ENCODE measurements at regions not wholly inside any gene's neighbourhood (a gene's known extent, or its start where the extent isn't known, plus 50 kb on each side); places are given as distances from the start of the nearest gene placed in this dataset.

- Histone ChIP-seq H3K36me3 (no peaks in the 10 kb centered on the region), H3K27ac (replicated peaks in 1 of 4) (no peak overlapping the region), H3K9me3 (no peaks in the 10 kb centered on the region), H3K27me3 (no peaks in the 10 kb centered on the region), H3K4me3 (no peak overlapping the region), H3K4me1 (peaks cover 0 to 4% (median 0%) of the 10 kb centered on the region in 4 donors)
- DNase-seq (ENCODE audit: extremely low spot score) = no peak
- TF ChIP-seq POLR2AphosphoS5 (IDR thresholded peaks at IDR 0.05) (no peak), EP300 (IDR thresholded peaks at IDR 0.05) (no peak), POLR2A (IDR thresholded peaks at IDR 0.05; ENCODE audit: low read depth) (no peak), CTCF (IDR thresholded peaks at IDR 0.05) (no peak)
- intact Hi-C loops (cut with DNase I) = no loop called here
- WGBS = 44% methylated on average over 5 of the region's 5 CpGs
Measured at GRCh38 chr4:180542445-180543100, 1700.6 kb upstream of the TENM3 start.

DNA sequence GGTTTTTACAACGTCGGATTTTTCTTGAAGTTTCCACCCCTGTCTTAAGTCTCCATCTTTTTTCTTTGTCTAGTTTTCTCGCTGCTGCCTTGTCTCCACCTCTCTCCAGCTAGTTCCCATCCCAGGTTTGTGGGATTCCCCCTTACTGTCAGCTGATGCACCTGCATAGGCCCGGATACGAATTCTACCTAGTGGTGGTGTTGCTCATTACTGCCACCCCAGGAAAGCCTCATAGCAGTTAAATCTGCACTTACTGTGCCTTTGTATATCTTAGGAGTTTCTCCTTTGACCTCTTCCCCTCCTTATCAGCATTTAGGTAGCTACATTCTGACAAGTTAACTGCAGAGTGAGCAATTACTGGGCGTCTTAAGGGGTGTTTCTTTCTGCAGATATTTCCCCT lies 1693.1 kb upstream of the TENM3 start:
- Histone ChIP-seq H3K9me3 (no peaks in the 10 kb centered on the region), H3K27me3 (no peaks in the 10 kb centered on the region), H3K4me3 (no peak overlapping the region), H3K36me3 (no peaks in the 10 kb centered on the region), H3K4me1 (no peaks in the 10 kb centered on the region), H3K27ac (replicated peaks in 1 of 4) (no peak overlapping the region)
- TF ChIP-seq POLR2AphosphoS5 (IDR thresholded peaks at IDR 0.05) = no peak
- no peak for TF ChIP-seq CTCF (IDR thresholded peaks at IDR 0.05)
- TF ChIP-seq POLR2A (IDR thresholded peaks at IDR 0.05; ENCODE audit: low read depth) = no peak
- no peak for TF ChIP-seq EP300 (IDR thresholded peaks at IDR 0.05)
- intact Hi-C loops (cut with DNase I) = no loop called here
- WGBS = 30% methylated on average over 6 of the region's 6 CpGs
- no peak for DNase-seq (ENCODE audit: extremely low spot score)

GRCh38 chr4:180557348-180557747 lies 1685.9 kb upstream of the TENM3 start:
- WGBS = 70% methylated on average over 3 of the region's 3 CpGs
- DNase-seq (ENCODE audit: extremely low spot score) = no peak
- H3K9me3 ChIP-seq = no peaks in the 10 kb centered on the region

GRCh38 chr4:180557950-180558349 lies 1685.3 kb upstream of the TENM3 start:
- TF ChIP-seq EP300 (IDR thresholded peaks at IDR 0.05) = no peak
- no peak for TF ChIP-seq CTCF (IDR thresholded peaks at IDR 0.05)
- TF ChIP-seq POLR2AphosphoS5 (IDR thresholded peaks at IDR 0.05) = no peak
- TF ChIP-seq POLR2A (IDR thresholded peaks at IDR 0.05; ENCODE audit: low read depth) = no peak
- Histone ChIP-seq H3K27ac (replicated peaks in 1 of 4) (no peak overlapping the region), H3K36me3 (no peaks in the 10 kb centered on the region), H3K4me3 (no peak overlapping the region), H3K27me3 (no peaks in the 10 kb centered on the region), H3K9me3 (no peaks in the 10 kb centered on the region), H3K4me1 (no peaks in the 10 kb centered on the region)
- intact Hi-C loops (cut with DNase I) = no loop called here
- WGBS = 75% methylated on average over 4 of the region's 4 CpGs
- no peak for DNase-seq (ENCODE audit: extremely low spot score)

More at GRCh38 chr4:180557348-180557747, 1685.9 kb upstream of the TENM3 start:
- TF ChIP-seq CTCF (IDR thresholded peaks at IDR 0.05) = no peak
- TF ChIP-seq POLR2A (IDR thresholded peaks at IDR 0.05; ENCODE audit: low read depth) = no peak
- no peak for TF ChIP-seq EP300 (IDR thresholded peaks at IDR 0.05)
- no peak for TF ChIP-seq POLR2AphosphoS5 (IDR thresholded peaks at IDR 0.05)
- Histone ChIP-seq H3K4me1 (no peaks in the 10 kb centered on the region), H3K27me3 (no peaks in the 10 kb centered on the region), H3K36me3 (no peaks in the 10 kb centered on the region), H3K27ac (replicated peaks in 1 of 4) (no peak overlapping the region), H3K4me3 (no peak overlapping the region)
- intact Hi-C loops (cut with DNase I) = no loop called here

GRCh38 chr4:180558427-180558826 lies 1684.8 kb upstream of the TENM3 start:
- intact Hi-C loops (cut with DNase I) = no loop called here
- no peak for TF ChIP-seq EP300 (IDR thresholded peaks at IDR 0.05)
- TF ChIP-seq POLR2AphosphoS5 (IDR thresholded peaks at IDR 0.05) = no peak
- TF ChIP-seq CTCF (IDR thresholded peaks at IDR 0.05) = no peak
- no peak for TF ChIP-seq POLR2A (IDR thresholded peaks at IDR 0.05; ENCODE audit: low read depth)
- Histone ChIP-seq H3K27me3 (no peaks in the 10 kb centered on the region), H3K4me3 (no peak overlapping the region), H3K4me1 (no peaks in the 10 kb centered on the region), H3K36me3 (no peaks in the 10 kb centered on the region), H3K27ac (replicated peaks in 1 of 4) (no peak overlapping the region), H3K9me3 (no peaks in the 10 kb centered on the region)
- 72% methylated on average over 7 of the region's 7 CpGs for WGBS
- no peak for DNase-seq (ENCODE audit: extremely low spot score)

Measured in esophagus muscularis mucosa (tissue), 4 donors.